Mesenchymal stem cell (in vitro differentiated cells and primary cell): ENCODE measurements at regions not wholly inside any gene's neighbourhood (a gene's known extent, or its start where the extent isn't known, plus 50 kb on each side); places are given as distances from the start of the nearest gene placed in this dataset.

Experiments used
- DNase-seq: peaks from one replicate; pipeline ENCODE4 v3.0.0-alpha.2; 2013
- H2AFZ ChIP-seq: one replicate; pipeline ENCODE4 v1.6.1; 2013; ENCODE audit warnings: low read depth, mild to moderate bottlenecking, control low read depth, inconsistent platforms, low read length, moderate library complexity
- H2AK5ac ChIP-seq: 2 replicates; pipeline ENCODE4 v1.6.1; 2013; ENCODE audit warnings: low read length, moderate library complexity, mild to moderate bottlenecking, inconsistent platforms; ENCODE audit not compliant: severe bottlenecking
- H2BK120ac ChIP-seq: one replicate; pipeline ENCODE4 v1.6.1; 2013; ENCODE audit warnings: low read depth, mild to moderate bottlenecking, inconsistent platforms, low read length, moderate library complexity
- H2BK12ac ChIP-seq, 2 experiments: one replicate each; pipeline ENCODE4 v1.6.1; 2013; ENCODE audit warnings: inconsistent platforms in 2 of 2, low read length in 2 of 2, mild to moderate bottlenecking in 2 of 2, moderate library complexity in 2 of 2, control low read depth in 1 of 2
- H2BK15ac ChIP-seq: one replicate; pipeline ENCODE4 v1.6.1; 2013; ENCODE audit warnings: mild to moderate bottlenecking, low read depth, inconsistent platforms; ENCODE audit not compliant: poor library complexity, severe bottlenecking
- H2BK5ac ChIP-seq: 2 replicates; pipeline ENCODE4 v1.6.1; 2013; ENCODE audit warnings: low read depth, mild to moderate bottlenecking, low read length, control low read depth, inconsistent platforms; ENCODE audit not compliant: poor library complexity, severe bottlenecking
- H3K14ac ChIP-seq, 2 experiments: one replicate each; pipeline ENCODE4 v1.6.1; 2013; ENCODE audit warnings: inconsistent platforms in 2 of 2, low read length in 2 of 2, control low read depth in 1 of 2, mild to moderate bottlenecking in 1 of 2, moderate library complexity in 1 of 2
- H3K18ac ChIP-seq, 2 experiments: one replicate each; pipeline ENCODE4 v1.6.1; 2013; ENCODE audit warnings: inconsistent platforms in 2 of 2, low read length in 2 of 2, control low read depth in 1 of 2, low read depth in 1 of 2, mild to moderate bottlenecking in 1 of 2
- H3K23ac ChIP-seq, 2 experiments: one replicate each; pipeline ENCODE4 v1.6.1; 2013; ENCODE audit warnings: inconsistent platforms in 2 of 2, low read length in 2 of 2, mild to moderate bottlenecking in 2 of 2, moderate library complexity in 2 of 2, control low read depth in 1 of 2
- H3K27ac ChIP-seq: 2 replicates; pipeline ENCODE4 v1.5.1; 2013; ENCODE audit warnings: mild to moderate bottlenecking, moderate library complexity, low read length, control low read depth, inconsistent platforms; ENCODE audit not compliant: poor library complexity, severe bottlenecking
- H3K27me3 ChIP-seq, 2 experiments: 2 replicates each; pipeline versions ENCODE4 v1.6.1 to v1.7.0; 2013; ENCODE audit warnings: low read length in 2 of 2, mild to moderate bottlenecking in 2 of 2, moderate library complexity in 2 of 2, control low read depth in 1 of 2, inconsistent platforms in 1 of 2; ENCODE audit not compliant: control insufficient read depth in 1 of 2, insufficient read depth in 1 of 2
- H3K36me3 ChIP-seq, 2 experiments: 2 replicates each; pipeline versions ENCODE4 v1.6.1 to v1.7.0; 2013; ENCODE audit warnings: low read length in 2 of 2, control low read depth in 1 of 2, inconsistent platforms in 1 of 2, low read depth in 1 of 2, mild to moderate bottlenecking in 1 of 2; ENCODE audit not compliant: insufficient read depth in 2 of 2, control insufficient read depth in 1 of 2
- H3K4ac ChIP-seq, 2 experiments: one replicate each; pipeline ENCODE4 v1.6.1; 2013; ENCODE audit warnings: inconsistent platforms in 2 of 2, low read length in 2 of 2, mild to moderate bottlenecking in 2 of 2, moderate library complexity in 2 of 2, control low read depth in 1 of 2, low read depth in 1 of 2
- H3K4me1 ChIP-seq: 2 replicates; pipeline ENCODE4 v1.6.1; 2013; ENCODE audit warnings: low read depth, low read length, control low read depth; ENCODE audit not compliant: control insufficient read depth, insufficient read depth
- H3K4me2 ChIP-seq: 2 replicates; pipeline ENCODE4 v1.6.1; 2013; ENCODE audit warnings: low read length, mild to moderate bottlenecking, inconsistent platforms; ENCODE audit not compliant: poor library complexity, severe bottlenecking
- H3K4me3 ChIP-seq, 2 experiments: 2 replicates each; pipeline versions ENCODE4 v1.5.1 to v1.7.0; 2013; ENCODE audit warnings: low read length in 2 of 2, mild to moderate bottlenecking in 2 of 2, control low read depth in 1 of 2, low read depth in 1 of 2; ENCODE audit not compliant: insufficient read depth in 1 of 2
- H3K79me1 ChIP-seq: replicated peaks from 2 replicates; pipeline ENCODE4 v1.6.1; 2013; ENCODE audit warnings: mild to moderate bottlenecking, control low read depth, low read length, inconsistent platforms; ENCODE audit not compliant: poor library complexity, severe bottlenecking
- H3K9ac ChIP-seq: 2 replicates; pipeline ENCODE4 v1.7.0; 2013; ENCODE audit warnings: mild to moderate bottlenecking, low read length, moderate library complexity
- H3K9me3 ChIP-seq: 2 replicates; pipeline ENCODE4 v1.7.0; 2013; ENCODE audit warnings: mild to moderate bottlenecking, low read length; ENCODE audit not compliant: control insufficient read depth
- H4K8ac ChIP-seq: one replicate; pipeline ENCODE4 v1.6.1; 2013; ENCODE audit warnings: inconsistent platforms, mild to moderate bottlenecking, low read length, moderate library complexity
- H4K91ac ChIP-seq: one replicate; pipeline ENCODE4 v1.6.1; 2013; ENCODE audit warnings: mild to moderate bottlenecking, low read length, inconsistent platforms
- WGBS: methylation state at CpG from one replicate; pipeline ENCODE4 v1.1.7; 2013; ENCODE audit warnings: mixed read lengths; 5-methylcytosine and 5-hydroxymethylcytosine counted together

DNA sequence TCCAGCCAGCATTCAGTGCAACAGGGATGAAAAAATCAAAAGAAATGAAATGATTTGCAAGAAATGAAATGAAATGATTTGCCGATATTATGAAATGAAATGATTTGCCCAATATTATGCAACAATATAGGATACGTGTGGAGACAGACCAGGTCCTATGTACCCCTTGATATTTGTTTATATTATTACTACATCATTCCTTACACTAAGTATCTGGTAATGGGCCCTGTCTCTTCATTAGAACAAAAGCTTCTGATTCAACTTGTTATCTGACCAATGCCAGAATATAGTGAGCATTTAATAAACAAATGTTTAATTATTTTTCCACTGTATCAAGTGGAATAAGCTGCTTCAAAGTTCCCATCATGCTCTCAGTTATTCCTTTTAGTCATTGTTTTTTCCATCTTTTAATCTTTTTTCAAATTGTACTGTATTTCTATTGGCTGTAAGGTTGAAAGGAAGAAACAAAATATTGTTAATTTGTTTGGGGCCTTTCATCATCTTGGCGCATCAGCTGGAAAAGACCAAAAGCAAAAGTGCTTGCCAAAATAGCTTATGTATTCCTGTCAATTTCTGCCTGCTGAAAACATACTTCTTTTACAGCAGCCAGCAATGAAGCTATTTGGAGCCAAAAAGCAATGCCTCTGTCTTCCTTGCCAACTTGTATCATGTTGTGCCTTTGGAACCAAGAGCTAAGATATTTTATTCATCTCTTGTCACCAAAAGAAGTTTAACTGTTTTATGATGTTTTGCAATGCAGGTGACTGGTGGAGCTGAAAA is 2314.9 kb downstream of the LRRC4C start:
- Histone ChIP-seq H3K27me3 (no peaks in the 10 kb centered on the region), H3K14ac (no peak overlapping the region), H3K18ac (no peak overlapping the region), H3K4me1 (no peaks in the 10 kb centered on the region), H3K4ac (no peak overlapping the region), H2BK12ac (no peak overlapping the region), H4K8ac (no peak overlapping the region), H2AK5ac (no peak overlapping the region), H2BK15ac (no peak overlapping the region), H3K27ac (no peak overlapping the region), H3K23ac (no peak overlapping the region), H2AFZ (no peak overlapping the region), H3K4me3 (no peak overlapping the region), H3K9ac (no peak overlapping the region), H4K91ac (no peak overlapping the region), H2BK120ac (no peak overlapping the region), H3K79me1 (no peaks in the 10 kb centered on the region), H3K36me3 (no peaks in the 10 kb centered on the region), H3K4me2 (no peak overlapping the region), H2BK5ac (no peak overlapping the region), H3K9me3 (no peaks in the 10 kb centered on the region)
- WGBS = 94% methylated on average over 3 of the region's 3 CpGs
- DNase-seq = no peak

DNA sequence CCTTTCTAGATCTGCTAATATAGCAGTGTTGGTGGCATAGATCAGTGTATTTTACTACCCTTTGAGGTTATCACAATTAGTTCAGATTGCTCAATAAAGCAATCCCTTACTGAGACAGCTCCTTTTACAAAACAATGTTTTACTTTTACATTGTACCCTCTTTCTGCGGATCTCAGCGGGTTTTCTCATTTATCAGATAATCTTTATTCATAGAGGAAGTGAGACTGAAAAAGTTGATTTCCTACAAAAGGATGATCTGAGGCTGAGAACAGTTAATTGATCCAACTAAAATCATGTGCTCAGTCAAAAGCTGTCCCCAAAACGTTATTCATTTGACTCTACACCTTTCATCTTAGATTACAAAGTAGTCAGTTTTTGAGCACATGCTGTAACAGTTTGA is 2319.9 kb downstream of the LRRC4C start:
- no peak overlapping the region for H2AK5ac ChIP-seq
- H4K91ac ChIP-seq = no peak overlapping the region
- no peaks in the 10 kb centered on the region for H3K27me3 ChIP-seq
- no peak overlapping the region for H3K23ac ChIP-seq
- H2BK12ac ChIP-seq = no peak overlapping the region
- H3K79me1 ChIP-seq = no peaks in the 10 kb centered on the region
- no peak overlapping the region for H2BK15ac ChIP-seq
- no peaks in the 10 kb centered on the region for H3K36me3 ChIP-seq
- no CpG with 5 or more reads among the region's 3 CpGs for WGBS
- no peak overlapping the region for H3K4me2 ChIP-seq
- H3K4me1 ChIP-seq = no peaks in the 10 kb centered on the region
- no peak overlapping the region for H4K8ac ChIP-seq
- no peak overlapping the region for H3K4ac ChIP-seq
- no peak overlapping the region for H3K27ac ChIP-seq
- no peak overlapping the region for H2BK5ac ChIP-seq
- H3K4me3 ChIP-seq = no peak overlapping the region
- H2AFZ ChIP-seq = no peak overlapping the region
- no peaks in the 10 kb centered on the region for H3K9me3 ChIP-seq
- H3K14ac ChIP-seq = no peak overlapping the region
- H2BK120ac ChIP-seq = no peak overlapping the region
- H3K18ac ChIP-seq = no peak overlapping the region
- H3K9ac ChIP-seq = no peak overlapping the region
- DNase-seq = no peak

DNA sequence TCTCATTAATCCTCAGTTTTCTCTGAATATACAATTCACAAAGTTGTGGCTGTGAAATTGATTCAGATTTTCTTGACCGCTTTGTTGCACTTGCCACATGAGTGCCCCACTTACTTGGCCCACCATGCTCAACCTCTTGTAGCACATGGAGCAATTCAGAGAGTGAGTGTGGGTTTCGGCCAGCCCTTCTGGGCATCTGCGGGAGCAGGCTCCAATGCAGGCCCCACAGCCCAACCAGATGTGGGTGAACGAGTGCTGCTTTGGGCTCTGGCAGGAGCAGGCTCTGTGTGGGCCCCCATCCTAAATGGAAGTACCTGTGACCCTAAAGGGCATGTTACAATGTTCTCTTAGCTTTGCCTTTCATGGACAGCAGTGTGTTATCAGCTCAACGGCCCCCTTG is 2338.6 kb downstream of the LRRC4C start:
- Histone ChIP-seq H2AFZ (no peak overlapping the region), H3K4me3 (no peak overlapping the region), H3K9ac (no peak overlapping the region), H2AK5ac (no peak overlapping the region), H3K4me1 (no peaks in the 10 kb centered on the region), H4K8ac (no peak overlapping the region), H2BK120ac (no peak overlapping the region), H3K4ac (no peak overlapping the region), H2BK12ac (no peak overlapping the region), H3K79me1 (no peaks in the 10 kb centered on the region), H3K9me3 (peaks cover 3% of the 10 kb centered on the region), H3K27ac (no peak overlapping the region), H3K36me3 (no peaks in the 10 kb centered on the region), H4K91ac (no peak overlapping the region), H2BK5ac (no peak overlapping the region), H3K23ac (no peak overlapping the region), H2BK15ac (no peak overlapping the region), H3K4me2 (no peak overlapping the region), H3K14ac (no peak overlapping the region), H3K18ac (no peak overlapping the region), H3K27me3 (no peaks in the 10 kb centered on the region)
- 88% methylated on average over 5 of the region's 5 CpGs for WGBS
- DNase-seq = no peak

DNA sequence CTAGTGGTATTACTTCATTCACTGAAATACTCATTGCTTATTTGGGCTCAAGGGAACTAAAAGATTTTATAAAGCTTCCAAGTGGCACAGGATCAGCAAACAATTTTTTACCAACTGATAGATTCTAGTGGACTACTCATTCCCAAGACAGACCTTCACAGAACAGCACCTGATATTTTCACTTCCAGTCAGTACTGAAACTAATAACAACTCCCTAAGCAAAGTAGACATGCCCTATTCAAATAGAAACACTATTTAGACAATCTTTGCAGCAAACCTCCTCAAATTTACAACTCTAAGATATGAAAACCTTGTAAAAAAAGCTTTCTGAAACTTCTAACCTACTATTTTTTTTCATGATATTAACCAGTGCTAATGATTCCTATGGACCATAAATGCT is 2345.8 kb downstream of the LRRC4C start:
- H3K27ac ChIP-seq = no peak overlapping the region
- H3K4me2 ChIP-seq = no peak overlapping the region

More for the DNA sequence above, 2345.8 kb downstream of the LRRC4C start:
- Histone ChIP-seq H4K8ac (no peak overlapping the region), H2BK15ac (no peak overlapping the region), H3K36me3 (no peaks in the 10 kb centered on the region), H3K4me3 (no peak overlapping the region), H3K79me1 (no peaks in the 10 kb centered on the region), H3K23ac (no peak overlapping the region), H3K18ac (no peak overlapping the region), H2AFZ (no peak overlapping the region), H2AK5ac (no peak overlapping the region), H2BK12ac (no peak overlapping the region), H2BK120ac (no peak overlapping the region), H3K27me3 (no peaks in the 10 kb centered on the region), H3K14ac (no peak overlapping the region), H4K91ac (no peak overlapping the region), H3K9me3 (peaks cover 8% of the 10 kb centered on the region), H3K4me1 (no peaks in the 10 kb centered on the region), H3K4ac (no peak overlapping the region), H3K9ac (no peak overlapping the region), H2BK5ac (no peak overlapping the region)
- no peak for DNase-seq
